Naive thymus-derived CD8-positive, alpha-beta T cell (primary cell): ENCODE measurements at regions not wholly inside any gene's neighbourhood (a gene's known extent, or its start where the extent isn't known, plus 50 kb on each side); places are given as distances from the start of the nearest gene placed in this dataset.

Experiments
- ATAC-seq, 2 donors: fragments of 150-1000 bp; cut with Tn5 transposase in 1 of 2; sonication (Bioruptor Pico), chemical (Tn5 transposase) in 1 of 2; 1 replicate in 1 of 2; 2 replicates in 1 of 2; pipeline ENCODE4 v1.10.0; 2021; ENCODE audit warnings: mild to moderate bottlenecking in 2 of 2, moderate library complexity in 2 of 2
- POLR2A ChIA-PET: fragments of 350-600 bp; sonication (Branson Sonifier 250); formaldehyde crosslinking; loops from one replicate; lab custom pipeline; 2021; ENCODE audit warnings: antibody characterized with exemption; lab: Charles Lee
- DNase-seq, 10 donors: peaks; one replicate each; pipeline versions ENCODE4 v3.0.0 to v3.0.0-alpha.2; 2020 to 2022
- H3K27ac Mint-ChIP-seq, 10 donors: one replicate each; pipeline ENCODE4 v1.8.0; 2020 to 2022; ENCODE audit warnings: mild to moderate bottlenecking in 10 of 10, mixed read lengths in 10 of 10, moderate library complexity in 4 of 10, inconsistent platforms in 1 of 10
- H3K27me3 Mint-ChIP-seq, 5 donors: one replicate each; pipeline ENCODE4 v1.8.0; 2021 to 2022; ENCODE audit warnings: mixed read lengths in 5 of 5
- H3K36me3 Mint-ChIP-seq, 3 donors: one replicate each; pipeline ENCODE4 v1.8.0; 2020 to 2022; ENCODE audit warnings: mixed read lengths in 3 of 3, mild to moderate bottlenecking in 2 of 3, inconsistent platforms in 1 of 3
- H3K4me1 Mint-ChIP-seq, 4 donors: one replicate each; pipeline ENCODE4 v1.8.0; 2021 to 2022; ENCODE audit warnings: mixed read lengths in 4 of 4
- H3K4me3 Mint-ChIP-seq, 10 donors: one replicate each; pipeline ENCODE4 v1.8.0; 2020 to 2022; ENCODE audit warnings: mild to moderate bottlenecking in 10 of 10, mixed read lengths in 10 of 10, moderate library complexity in 6 of 10, inconsistent platforms in 1 of 10
- H3K9me3 Mint-ChIP-seq, 9 donors: one replicate each; pipeline ENCODE4 v1.8.0; 2020 to 2022; ENCODE audit warnings: mixed read lengths in 9 of 9, mild to moderate bottlenecking in 3 of 9, inconsistent platforms in 1 of 9, moderate library complexity in 1 of 9

DNA sequence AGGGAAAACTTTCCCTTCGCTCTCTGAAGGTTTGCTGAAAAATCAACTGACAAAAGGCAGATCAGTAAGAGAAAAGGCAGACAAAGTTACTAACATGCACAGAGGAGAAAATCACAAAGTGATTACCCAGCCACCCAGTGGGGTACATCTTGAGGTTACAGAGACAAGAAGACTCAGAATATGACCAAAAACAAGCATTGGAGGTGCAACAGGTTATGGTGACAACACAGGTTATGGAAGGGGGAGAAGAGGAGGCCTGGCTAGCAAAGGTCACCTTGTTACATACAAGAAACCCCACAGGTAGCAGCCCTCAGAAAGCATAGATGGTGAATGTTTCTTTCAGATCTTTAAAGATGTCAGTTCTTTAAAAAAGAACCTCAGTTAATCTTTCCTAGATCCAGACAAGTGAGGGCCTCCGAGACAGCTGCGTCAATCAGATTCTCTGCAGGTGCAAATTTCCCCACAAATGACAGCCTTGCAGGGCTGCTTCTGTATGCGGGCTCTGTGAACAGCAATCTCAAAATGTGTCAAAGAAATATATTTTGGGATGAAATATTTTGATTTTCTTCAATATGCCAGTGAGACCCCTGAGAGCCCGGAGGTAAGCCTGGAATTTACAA is 207.6 kb upstream of the RAB4A start:
- Mint-ChIP-seq H3K27me3 (no peaks in the 10 kb centered on the region), H3K36me3 (no peaks in the 10 kb centered on the region), H3K4me1 (peaks cover 32 to 51% (median 37%) of the 10 kb centered on the region in 4 donors), H3K27ac (peak overlapping the region in 6 of 10 donors; percentile 6 to 78 (median 46)), H3K4me3 (no peak overlapping the region), H3K9me3 (no peaks in the 10 kb centered on the region)
- no peak for ATAC-seq
- DNase-seq, result no peak
- POLR2A ChIA-PET, result no interaction called here

DNA sequence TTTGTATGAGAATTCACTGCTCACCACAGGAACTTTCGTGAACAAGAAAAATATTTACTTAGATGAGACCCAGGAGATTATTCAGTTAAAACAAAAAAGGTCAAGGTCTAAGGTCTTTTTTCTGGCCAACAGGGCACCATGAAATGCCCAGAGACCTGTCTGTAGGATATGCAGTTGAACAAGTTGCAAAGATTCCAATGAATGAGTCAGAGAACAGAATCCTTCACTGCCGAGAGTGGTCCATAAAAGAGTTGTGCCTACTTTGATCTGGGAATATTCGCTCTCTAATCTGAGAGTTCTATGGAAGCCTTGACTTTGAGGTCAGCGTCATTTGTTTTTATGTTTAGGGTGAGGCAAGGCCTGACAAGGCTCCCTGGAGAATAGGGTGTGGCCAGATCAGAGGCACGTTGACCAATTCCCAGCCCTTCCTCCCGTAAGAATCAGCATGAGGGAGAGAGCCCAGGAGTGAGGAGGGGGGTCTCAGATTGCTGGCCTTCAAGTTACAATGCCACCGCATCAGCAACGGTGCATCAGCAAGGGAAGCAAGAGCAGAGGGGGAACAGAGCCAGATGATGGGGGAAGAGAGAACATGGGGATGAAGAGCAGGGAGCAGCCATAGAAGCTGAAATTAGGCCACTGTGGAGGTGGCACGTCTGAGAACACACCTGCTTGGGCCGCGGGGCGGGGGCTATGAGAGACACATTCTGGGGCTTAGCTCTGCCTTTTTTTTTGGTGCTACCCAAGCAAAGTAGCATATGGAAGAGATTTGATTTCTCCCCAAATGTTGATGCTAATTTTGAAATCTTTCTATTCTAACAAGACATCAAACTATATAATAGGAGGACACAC is 206.4 kb upstream of the RAB4A start:
- H3K4me3 Mint-ChIP-seq, result no peak overlapping the region
- no peaks in the 10 kb centered on the region for H3K27me3 Mint-ChIP-seq
- no peak for ATAC-seq
- peaks cover 31 to 50% (median 33%) of the 10 kb centered on the region in 4 donors for H3K4me1 Mint-ChIP-seq
- POLR2A ChIA-PET, result no interaction called here
- H3K9me3 Mint-ChIP-seq, result no peaks in the 10 kb centered on the region
- no peaks in the 10 kb centered on the region for H3K36me3 Mint-ChIP-seq
- no peak for DNase-seq
- peak overlapping the region in 2 of 10 donors; percentile 44 to 56 for H3K27ac Mint-ChIP-seq

DNA sequence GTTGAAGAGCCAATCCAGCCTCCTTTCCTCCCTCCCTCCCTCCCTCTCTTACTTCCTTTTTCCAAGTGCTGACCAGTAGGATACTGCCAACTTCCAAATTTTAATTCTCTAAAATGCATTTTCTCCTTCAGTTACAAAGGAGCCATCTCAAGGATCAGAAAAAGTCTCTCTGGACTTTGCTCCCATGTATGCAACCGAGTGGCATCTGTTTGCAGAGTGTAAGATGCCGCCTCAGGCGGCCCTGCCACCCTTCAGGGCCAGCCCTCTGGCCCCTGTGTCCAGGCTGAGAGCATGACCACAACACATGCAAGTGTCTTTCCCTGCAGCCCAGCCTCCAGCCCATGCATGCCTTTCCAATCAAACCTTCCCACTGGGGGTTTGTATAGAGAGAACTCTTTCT is 205.3 kb upstream of the RAB4A start:
- DNase-seq, result no peak
- H3K27me3 Mint-ChIP-seq, result no peaks in the 10 kb centered on the region
- H3K4me1 Mint-ChIP-seq, result peaks cover 22 to 40% (median 24%) of the 10 kb centered on the region in 4 donors
- H3K36me3 Mint-ChIP-seq, result no peaks in the 10 kb centered on the region
- H3K9me3 Mint-ChIP-seq, result no peaks in the 10 kb centered on the region
- peak overlapping the region in 1 of 10 donors; percentile 15 for H3K27ac Mint-ChIP-seq
- ATAC-seq, result no peak
- no peak overlapping the region for H3K4me3 Mint-ChIP-seq
- POLR2A ChIA-PET, result no interaction called here

DNA sequence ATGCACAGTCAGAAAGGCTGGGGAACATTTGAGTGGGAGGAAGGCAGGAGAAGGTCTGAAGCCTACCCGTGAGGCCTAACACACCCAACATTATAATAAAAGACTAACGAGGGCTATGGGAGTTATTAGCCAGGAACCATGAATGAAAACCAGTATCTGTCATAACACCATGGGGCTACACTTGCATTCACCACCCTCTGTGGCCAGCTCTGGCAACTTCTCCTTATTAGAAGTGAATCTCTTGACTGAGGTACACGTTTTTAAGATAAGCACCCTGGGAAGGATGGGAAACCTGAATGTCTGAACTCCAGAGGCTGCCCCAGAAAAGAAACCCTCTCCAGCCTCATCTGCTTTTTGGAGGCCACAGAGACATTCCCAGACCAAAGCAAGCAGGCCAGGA is 204.3 kb upstream of the RAB4A start:
- Mint-ChIP-seq H3K27me3 (no peaks in the 10 kb centered on the region), H3K4me3 (no peak overlapping the region), H3K36me3 (no peaks in the 10 kb centered on the region), H3K27ac (no peak overlapping the region), H3K4me1 (peaks cover 18 to 40% (median 23%) of the 10 kb centered on the region in 4 donors), H3K9me3 (no peaks in the 10 kb centered on the region)
- POLR2A ChIA-PET, result no interaction called here
- ATAC-seq (no peak), DNase-seq (no peak)

DNA sequence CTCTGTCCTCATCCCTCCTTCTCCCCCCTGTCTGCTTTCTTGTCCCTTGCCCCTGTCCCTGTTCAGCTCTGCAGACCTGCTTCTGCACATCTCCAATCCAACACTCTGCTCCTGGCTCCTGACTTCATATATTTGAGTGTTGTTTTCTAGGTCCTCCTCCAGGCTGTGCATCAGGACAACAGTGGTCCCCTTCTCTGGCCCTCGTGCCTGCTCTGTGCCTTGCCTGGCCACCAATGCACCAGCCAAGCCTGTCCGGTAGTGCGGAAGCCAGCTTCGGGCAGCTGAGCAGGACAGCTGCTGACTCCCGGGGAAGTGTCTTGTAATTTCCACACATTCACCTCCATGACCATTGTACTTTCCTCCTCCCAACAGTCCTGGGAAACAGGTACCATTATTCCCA is 203.4 kb upstream of the RAB4A start:
- POLR2A ChIA-PET, result interaction anchor here (1.2 to 1.9 kb wide), 2 partner anchors 9 to 62 kb away, joined by 4 to 8 read pairs; no protein-coding TSS in a partner anchor
- Mint-ChIP-seq H3K27ac (peak overlapping the region in 1 of 10 donors; percentile 47), H3K4me1 (peaks cover 18 to 40% (median 23%) of the 10 kb centered on the region in 4 donors), H3K27me3 (no peaks in the 10 kb centered on the region), H3K4me3 (peak overlapping the region in 2 of 10 donors; percentile 9 to 32), H3K36me3 (no peaks in the 10 kb centered on the region), H3K9me3 (no peaks in the 10 kb centered on the region)
- DNase-seq, result no peak
- no peak for ATAC-seq

DNA sequence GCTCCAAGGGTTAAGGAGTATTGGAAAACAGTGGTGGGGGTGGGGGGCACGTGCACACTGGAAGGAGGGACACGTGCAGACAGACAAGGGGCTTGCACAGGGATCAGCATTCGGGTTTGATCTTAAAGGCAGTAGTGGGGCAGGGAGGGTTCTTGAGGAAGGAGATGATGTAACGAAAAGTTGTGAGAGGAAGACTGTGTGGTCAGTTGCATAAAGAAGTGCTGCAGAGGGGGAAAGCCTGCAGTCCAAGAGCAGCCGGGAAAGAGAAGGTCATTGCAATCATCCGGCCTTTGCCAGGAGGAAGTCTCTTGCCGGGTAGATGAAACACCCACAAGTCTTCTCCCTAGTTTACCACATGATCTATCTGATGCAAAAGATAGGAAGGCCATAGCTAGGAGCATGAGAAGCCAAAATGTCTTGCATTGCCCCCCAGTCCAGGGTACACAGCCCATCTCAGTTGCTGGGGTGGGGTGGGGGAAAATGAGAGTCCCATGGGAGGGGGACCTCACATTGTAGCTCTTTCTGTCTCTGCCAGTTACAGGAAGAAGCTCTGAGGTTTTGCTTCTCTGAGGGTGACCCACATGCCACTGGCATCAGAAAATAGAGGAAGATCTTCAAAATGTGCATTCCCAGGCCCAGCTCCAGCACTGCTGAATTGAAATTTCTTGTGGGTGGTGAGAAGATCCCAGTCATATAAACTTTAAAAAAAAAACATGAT is 202.5 kb upstream of the RAB4A start:
- peak overlapping the region in 4 of 10 donors; percentile 11 to 81 (median 64) for H3K27ac Mint-ChIP-seq
- no peaks in the 10 kb centered on the region for H3K9me3 Mint-ChIP-seq
- H3K36me3 Mint-ChIP-seq, result no peaks in the 10 kb centered on the region
- H3K27me3 Mint-ChIP-seq, result no peaks in the 10 kb centered on the region
- H3K4me1 Mint-ChIP-seq, result peaks cover 18 to 32% (median 23%) of the 10 kb centered on the region in 4 donors
- DNase-seq (no peak), ATAC-seq (no peak)
- peak overlapping the region in 7 of 10 donors; percentile 8 to 69 (median 32) for H3K4me3 Mint-ChIP-seq
- POLR2A ChIA-PET, result interaction anchor here (1.2 to 1.9 kb wide), 2 partner anchors 10 to 61 kb away, joined by 4 to 8 read pairs; no protein-coding TSS in a partner anchor

DNA sequence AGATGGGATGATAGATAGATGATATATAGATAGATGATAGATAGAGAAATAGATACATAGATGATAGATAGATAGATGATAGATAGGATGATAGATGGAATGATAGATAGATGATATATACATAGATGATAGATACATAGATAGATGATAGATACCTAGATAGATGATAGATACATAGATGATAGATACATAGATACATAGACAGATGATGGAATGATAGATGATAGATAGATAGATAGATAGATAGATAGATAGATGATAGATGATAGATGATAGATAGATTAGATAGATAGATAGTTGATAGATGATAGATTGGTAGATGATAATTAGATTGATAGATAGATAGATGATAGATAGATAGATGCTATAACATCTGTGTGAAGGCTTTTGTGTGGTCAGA is 201.7 kb upstream of the RAB4A start:
- H3K4me3 Mint-ChIP-seq, result no peak overlapping the region
- no peaks in the 10 kb centered on the region for H3K27me3 Mint-ChIP-seq
- no peaks in the 10 kb centered on the region for H3K36me3 Mint-ChIP-seq
- DNase-seq, result no peak
- H3K4me1 Mint-ChIP-seq, result peaks cover 18 to 32% (median 23%) of the 10 kb centered on the region in 4 donors
- H3K9me3 Mint-ChIP-seq, result no peaks in the 10 kb centered on the region
- no peak for ATAC-seq
- peak overlapping the region in 2 of 10 donors; percentile 5 to 8 for H3K27ac Mint-ChIP-seq
- POLR2A ChIA-PET, result no interaction called here

DNA sequence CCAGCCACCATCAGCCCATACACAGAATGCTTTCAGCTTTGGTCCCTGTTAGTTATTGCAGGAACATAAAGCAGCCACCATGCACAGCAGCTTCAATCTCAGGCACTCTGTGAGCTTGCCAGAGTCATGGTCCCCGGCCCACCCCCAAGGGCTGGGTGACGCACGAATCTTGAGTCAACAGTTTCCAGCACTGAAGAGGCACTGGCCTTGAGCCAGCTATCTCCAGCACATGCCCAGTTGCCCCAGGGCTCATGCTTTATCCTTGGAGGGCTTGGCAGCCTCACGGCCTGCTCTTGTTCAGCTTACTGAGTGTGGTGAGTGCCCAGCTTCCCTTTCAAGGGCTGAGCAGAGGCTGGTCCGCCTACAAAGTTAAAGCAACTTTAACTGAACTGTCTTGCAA is 200.7 kb upstream of the RAB4A start:
- POLR2A ChIA-PET, result no interaction called here
- DNase-seq (no peak), ATAC-seq (no peak)
- Mint-ChIP-seq H3K27ac (no peak overlapping the region), H3K36me3 (no peaks in the 10 kb centered on the region), H3K4me3 (no peak overlapping the region), H3K4me1 (peaks cover 18 to 32% (median 23%) of the 10 kb centered on the region in 4 donors), H3K27me3 (no peaks in the 10 kb centered on the region), H3K9me3 (no peaks in the 10 kb centered on the region)

DNA sequence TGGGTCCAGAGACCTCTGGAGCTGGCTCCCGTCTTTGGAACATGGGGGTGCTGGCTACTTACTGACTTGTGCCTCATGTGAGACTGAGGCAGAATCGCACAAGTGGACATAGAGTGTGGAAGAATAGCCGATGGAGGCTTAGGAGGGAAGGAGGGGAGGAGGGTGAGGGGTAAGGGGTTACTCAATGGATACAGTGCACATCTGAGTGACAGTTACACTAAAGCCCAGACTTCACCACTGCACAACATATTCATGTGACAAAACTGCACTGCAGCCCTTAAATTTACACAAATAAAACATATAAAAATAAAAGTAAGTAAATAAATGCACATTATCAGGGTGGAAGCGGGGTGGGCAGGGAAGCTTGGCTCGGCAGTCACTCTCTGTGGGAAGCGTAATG is 197.7 kb upstream of the RAB4A start:
- Mint-ChIP-seq H3K27ac (no peak overlapping the region), H3K9me3 (no peaks in the 10 kb centered on the region), H3K4me1 (peaks cover 5 to 17% (median 9%) of the 10 kb centered on the region in 4 donors), H3K36me3 (no peaks in the 10 kb centered on the region), H3K4me3 (no peak overlapping the region), H3K27me3 (no peaks in the 10 kb centered on the region)
- POLR2A ChIA-PET, result no interaction called here
- DNase-seq (no peak), ATAC-seq (no peak)

DNA sequence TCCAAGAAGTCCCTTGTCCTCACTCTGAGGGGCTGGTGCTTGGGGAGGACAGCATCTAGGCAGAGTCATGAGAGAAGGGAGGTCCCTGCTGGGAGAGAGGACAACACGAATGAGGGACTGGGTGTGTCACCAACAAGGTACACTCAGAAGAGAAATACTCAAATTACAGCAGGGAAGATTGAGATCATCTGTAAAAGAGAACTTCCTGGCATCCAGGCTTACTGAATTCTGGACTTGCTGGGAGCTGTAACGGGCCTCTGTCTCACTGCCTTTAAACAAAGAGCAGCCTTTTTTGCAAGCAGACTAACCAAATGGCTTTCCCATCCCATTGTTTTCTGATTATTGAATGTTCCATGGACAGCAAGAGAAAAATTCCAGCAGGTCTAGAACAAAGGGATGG is 195.7 kb upstream of the RAB4A start:
- Mint-ChIP-seq H3K27ac (no peak overlapping the region), H3K4me3 (no peak overlapping the region), H3K4me1 (peaks cover 0 to 9% (median 2%) of the 10 kb centered on the region in 4 donors), H3K27me3 (no peaks in the 10 kb centered on the region), H3K36me3 (no peaks in the 10 kb centered on the region), H3K9me3 (no peaks in the 10 kb centered on the region)
- ATAC-seq (no peak), DNase-seq (no peak)
- POLR2A ChIA-PET, result no interaction called here

DNA sequence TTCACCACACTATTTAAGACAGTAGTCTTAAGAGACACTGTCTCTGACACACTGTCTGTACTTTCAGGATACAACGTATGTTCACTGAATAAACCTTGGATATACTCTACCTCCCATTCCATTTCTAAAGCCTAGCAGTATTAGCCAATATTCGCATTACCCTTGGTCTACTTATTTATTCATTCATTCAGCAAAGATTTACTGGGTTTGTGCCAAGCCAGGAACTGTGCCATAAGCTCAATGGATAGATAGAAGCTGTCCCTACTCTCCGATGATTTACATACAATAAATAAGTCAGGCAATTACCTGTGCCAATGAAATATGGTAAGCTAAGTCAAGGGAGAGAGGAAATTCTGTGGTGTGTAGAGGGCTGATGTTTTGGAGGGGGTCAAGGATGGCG is 195.2 kb upstream of the RAB4A start:
- Mint-ChIP-seq H3K4me1 (peaks cover 0 to 9% (median 2%) of the 10 kb centered on the region in 4 donors), H3K27ac (no peak overlapping the region), H3K9me3 (no peaks in the 10 kb centered on the region), H3K27me3 (no peaks in the 10 kb centered on the region), H3K36me3 (no peaks in the 10 kb centered on the region), H3K4me3 (no peak overlapping the region)
- no peak for ATAC-seq
- DNase-seq, result no peak
- POLR2A ChIA-PET, result no interaction called here

DNA sequence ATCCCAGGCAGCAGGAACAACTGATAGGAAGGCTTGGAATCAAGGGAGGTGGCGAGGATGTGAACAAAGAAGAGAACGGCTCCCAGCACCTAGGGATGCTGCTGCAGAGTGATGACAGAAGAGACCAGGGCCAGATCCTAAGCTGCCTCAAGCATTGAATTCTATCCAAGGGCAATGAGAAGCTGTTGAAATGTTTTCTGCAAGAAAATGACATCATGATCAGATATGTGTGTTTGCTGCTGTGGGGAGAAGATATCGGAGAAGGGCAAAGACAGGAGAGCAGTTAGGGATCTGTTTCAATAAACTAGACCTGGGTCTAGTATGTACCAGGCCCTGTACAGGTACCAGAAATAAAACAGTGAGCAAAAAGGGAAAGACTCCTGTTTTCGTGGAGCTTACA is 194.7 kb upstream of the RAB4A start:
- peaks cover 0 to 9% (median 2%) of the 10 kb centered on the region in 4 donors for H3K4me1 Mint-ChIP-seq
- DNase-seq (no peak), ATAC-seq (no peak)
- H3K9me3 Mint-ChIP-seq, result peaks cover 0 to 2% (median 0%) of the 10 kb centered on the region in 9 donors
- no peak overlapping the region for H3K27ac Mint-ChIP-seq
- H3K27me3 Mint-ChIP-seq, result no peaks in the 10 kb centered on the region
- H3K36me3 Mint-ChIP-seq, result no peaks in the 10 kb centered on the region
- POLR2A ChIA-PET, result no interaction called here
- H3K4me3 Mint-ChIP-seq, result no peak overlapping the region
